ENCODE measurements at regions not wholly inside any gene's neighbourhood (a gene's known extent, or its start where the extent isn't known, plus 50 kb on each side); places are given as distances from the start of the nearest gene placed in this dataset.
"Not testable (repeated sequence)": the region's sequence is repeated elsewhere in the genome, so short reads cannot be mapped to it uniquely, and the experiment has no call there.

DNA sequence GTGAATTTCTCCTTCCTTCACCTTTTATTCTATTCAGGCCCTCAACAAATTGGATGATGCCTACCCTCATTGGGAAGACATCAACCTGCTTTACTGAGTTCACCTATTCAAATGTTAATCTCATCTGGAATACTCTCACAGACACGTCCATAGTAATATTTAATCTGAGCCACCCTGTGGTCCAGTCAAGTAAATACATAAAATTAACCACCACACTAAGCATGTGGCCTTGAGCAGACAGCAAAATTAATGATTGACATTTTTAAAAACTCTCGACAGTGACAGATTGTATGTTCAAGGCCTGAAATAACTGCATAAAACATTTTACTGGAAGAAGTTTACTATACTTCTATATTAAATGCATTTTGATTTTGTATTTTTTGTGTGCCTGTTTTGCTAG, 540.6 kb upstream of the GCFC2 start:
- no peak for DNase-seq

DNA sequence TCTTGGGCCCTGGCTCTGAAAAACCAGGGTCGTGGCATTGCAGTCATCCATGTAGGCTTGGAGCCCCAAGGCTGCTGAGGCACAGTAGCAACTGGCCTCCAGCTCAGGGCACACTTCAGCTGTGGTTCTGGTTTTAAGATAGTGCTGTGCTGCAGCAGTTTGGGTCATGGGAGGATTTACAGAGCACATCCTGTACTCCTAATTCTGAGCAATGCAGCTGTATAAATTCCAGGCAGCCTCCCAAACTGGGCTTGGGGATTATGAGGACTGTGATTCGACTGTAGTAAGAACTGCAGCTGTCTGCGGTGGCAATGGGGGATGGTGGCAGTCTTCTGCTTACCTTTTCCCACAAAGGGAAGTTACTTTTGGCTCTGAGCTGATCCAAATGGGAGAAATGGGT, 536.3 kb upstream of the GCFC2 start:
- DNase-seq = no peak

DNA sequence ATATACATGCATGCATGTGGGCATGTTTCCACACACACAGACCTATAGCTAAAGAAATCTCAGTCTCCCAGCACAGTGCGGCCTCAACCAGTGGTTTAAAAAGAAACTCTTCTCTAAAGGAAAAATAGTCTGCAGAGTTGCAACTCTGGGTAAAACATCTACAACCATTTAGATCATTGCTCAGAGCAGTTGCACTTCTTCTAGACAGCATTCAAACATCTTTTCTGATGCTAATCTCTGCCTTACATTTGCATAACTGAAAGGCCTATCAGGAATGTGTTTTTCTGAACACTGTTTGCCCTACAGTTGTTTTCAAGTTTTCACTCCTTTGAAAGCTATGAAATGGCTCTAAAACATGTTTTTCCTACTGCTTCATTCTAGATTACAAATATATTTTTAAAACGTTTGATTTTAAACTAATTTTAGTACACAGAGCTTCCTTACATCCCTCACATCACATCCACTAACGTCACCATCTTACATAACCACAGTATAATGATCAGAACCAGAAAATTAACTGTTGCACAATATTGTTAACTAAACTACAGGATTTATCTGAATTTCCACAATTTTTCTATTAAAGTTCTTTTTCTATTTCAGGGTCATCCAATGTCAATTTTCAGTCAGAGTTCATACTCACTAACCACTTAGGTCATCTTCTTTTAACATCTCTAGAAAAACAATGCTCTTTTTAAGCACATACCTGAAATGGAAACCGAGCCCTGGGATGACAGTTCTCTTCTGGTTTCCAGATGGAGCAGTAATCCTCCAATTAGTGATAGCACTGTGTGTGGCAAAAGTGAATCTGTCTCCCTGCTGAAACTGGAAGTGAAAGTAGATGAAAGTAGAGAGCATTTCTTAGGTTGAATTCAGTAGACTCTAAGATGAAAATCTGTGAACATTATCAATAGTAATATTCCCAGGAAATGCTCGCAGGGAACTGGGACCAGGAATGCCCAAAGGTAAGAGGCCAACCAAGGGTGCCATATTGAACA, 501.6 kb upstream of the GCFC2 start:
- DNase-seq = no peak

DNA sequence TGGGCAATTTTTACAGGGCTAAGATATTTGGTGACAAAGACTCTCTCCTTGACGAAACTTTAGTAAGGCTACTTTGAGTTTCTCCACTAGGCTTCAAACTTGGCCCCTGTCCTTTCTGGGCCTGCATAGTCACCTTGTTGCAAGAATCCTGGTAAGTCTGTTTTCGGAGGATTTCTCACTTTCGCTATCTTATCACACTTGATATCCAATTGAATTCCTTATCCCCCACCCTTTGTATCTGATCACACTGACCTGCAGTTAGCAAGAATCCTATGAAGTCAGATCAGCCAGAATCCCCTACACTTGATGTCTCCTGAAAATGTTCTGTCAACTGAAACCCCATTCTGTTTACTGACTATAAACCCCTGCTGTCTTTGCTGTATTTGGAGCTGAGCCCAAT, 499.8 kb upstream of the GCFC2 start:
- DNase-seq = no peak

DNA sequence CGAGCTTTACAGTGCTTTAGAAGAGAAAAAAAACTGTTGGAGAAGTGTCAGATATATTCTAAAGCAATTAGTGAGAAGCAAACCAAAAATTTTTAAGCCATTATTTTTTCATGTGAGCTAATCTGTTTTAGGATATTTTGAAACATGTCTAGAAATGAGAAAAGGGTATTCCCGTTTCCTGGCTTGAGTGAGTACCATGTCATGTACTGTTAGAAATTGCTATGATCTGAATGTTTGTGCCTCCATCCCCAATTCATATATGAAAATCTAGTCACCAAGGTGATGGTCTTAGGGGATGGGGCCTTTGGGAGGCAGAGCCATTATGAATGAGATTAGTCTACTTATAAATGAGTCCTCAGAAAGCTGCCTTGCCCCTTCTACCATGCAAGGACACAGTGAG, 493.3 kb upstream of the GCFC2 start:
- no peak for DNase-seq

DNA sequence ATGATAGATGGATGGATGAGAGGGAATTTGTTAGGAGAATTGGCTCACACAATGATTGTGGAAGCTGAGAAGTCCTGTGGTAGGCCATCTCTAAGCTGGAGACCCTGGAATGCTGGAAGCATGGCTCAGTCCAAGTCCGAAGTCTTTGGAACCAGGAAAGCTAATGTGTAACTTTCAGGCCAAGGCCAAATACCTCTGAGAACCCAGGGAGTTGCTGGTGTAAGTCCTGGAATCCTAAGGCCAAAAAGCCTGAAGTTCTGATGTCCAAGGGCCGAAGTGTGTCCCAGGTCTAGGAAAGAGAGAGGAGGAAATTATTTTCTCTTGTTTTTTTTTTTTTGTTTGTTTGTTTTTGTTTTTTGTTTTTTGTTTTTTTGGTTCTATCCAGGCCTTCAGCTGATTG, 492.2 kb upstream of the GCFC2 start:
- no peak for DNase-seq

DNA sequence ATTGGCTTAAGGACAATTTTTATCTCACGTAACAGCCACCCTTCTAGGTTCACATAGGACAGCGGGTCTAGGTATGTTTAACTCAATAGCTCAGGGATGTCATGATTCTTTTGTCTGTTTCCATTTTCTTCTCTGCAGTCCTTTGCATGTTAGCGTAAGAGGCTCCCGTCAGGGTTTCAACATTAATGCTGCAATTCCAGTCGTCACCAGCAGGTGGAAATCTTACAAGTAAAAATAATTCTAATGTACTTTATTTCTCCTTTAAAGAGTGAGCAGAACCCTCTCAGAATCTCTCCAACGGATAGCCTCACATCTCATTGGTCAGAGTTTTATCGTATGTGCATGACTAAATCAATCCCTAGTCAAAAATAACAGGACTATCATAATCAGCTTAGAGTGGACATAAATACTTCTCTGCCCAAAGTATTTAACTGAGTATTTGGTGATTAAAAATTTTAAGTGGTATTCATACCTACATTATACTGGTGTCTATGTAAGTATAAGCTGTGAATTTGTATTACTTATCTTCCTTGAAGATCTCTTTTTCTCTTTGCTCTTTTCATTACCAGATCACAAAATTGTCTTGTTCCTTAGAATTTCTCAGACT, 487.2 kb upstream of the GCFC2 start:
- DNase-seq = no peak

DNA sequence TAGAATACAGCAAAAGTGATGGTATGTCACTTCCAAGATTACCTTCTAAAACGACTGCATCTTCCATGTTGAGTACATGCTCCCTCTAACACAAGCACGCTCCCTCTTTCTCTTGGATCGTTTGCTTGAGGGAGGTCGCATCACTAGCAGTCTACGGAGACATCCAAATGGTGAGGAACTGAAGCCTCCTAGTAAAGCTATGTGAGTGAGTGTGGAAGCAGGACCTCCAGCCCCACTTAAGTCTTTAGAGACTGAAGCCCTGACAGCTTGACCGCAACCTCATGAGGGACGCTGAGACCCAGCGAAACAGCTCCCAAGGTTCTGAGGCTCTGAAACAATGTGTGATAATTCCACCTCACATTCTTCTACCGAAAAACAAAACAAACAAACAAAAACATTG, 486.7 kb upstream of the GCFC2 start:
- DNase-seq = no peak

DNA sequence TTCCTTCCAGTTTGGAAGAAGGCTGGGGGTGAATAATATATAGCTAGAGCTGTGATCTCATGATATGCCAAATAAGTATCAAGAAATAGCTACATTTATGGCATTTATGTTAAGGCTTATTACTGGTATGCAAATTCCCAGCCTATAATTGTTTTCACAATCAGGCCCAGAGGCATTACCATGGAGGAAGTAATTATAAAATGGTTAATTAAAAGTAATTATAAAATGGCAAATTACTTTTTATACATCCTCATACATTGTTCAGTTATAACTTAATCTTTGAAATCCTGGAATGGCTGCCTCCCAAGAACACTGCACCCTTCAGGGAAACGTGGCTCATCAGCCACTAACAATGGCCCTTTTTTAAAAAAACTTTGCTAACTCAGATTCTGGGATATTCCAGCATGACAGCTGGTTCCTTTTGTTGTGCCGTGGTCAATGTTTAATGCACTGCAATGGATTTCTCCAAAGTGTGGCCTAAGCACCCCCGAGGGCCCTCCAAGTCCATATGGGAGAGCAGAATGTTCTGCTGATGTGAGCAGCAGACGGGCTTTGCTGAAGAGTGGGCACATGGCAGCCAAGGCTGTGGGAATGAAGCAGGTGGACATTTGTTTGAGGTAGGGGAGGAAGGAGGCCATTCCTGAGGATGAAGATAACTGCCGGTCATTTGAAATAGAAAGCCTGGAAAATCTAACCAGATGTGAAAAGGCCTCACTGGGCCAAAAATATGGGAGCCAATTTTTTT, 483.5 kb upstream of the GCFC2 start:
- no peak for DNase-seq

DNA sequence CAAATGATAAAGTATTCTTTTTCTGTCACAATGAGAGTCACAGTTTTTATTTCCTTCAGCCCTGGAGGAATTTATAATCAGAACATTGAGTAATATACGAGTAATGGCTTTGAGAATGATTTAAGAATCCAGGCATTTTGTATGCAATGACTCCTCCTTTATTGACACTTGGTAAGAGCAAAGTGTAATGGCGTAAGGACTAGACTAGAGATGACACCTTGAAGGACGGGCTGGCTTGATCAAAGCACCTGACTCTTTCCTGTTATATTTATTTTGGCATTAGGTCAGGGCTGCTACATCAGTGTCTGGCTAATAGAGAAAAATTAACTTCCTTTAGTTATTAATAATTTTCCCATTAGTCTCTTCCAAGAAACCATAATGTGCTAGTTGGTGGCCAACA, 482.4 kb upstream of the GCFC2 start:
- DNase-seq = no peak

DNA sequence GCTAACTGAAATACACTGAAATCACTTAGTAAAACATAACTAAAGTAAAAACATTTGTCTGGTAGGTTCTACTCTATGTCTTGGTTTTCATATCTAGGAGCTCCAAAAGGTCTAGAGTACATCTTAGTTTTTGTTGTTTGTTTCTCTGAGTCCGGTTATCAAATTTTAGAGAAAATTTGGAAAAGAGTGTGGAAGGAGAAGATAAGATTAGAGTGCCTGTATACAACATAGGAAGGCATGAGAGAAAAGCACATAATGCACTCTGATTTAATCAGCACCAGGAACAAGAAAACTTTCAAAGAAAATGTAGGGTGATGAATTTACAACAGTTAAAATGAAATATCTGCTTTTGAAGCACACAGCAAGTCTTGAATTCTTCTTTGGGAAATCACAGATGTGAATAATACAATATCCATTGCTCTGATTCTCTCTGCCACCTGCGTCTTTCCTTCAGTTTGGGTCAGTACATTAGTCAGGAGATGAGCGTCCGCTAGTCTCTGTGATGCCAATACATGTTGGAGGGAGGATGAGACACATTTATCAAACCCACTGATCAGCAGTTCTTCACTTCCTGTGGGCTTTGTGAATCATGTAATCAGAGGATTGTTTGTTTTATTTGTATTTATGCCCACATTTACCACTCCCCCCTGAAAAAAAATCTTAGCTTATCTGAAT, 477.8 kb upstream of the GCFC2 start:
- DNase-seq = no peak

DNA sequence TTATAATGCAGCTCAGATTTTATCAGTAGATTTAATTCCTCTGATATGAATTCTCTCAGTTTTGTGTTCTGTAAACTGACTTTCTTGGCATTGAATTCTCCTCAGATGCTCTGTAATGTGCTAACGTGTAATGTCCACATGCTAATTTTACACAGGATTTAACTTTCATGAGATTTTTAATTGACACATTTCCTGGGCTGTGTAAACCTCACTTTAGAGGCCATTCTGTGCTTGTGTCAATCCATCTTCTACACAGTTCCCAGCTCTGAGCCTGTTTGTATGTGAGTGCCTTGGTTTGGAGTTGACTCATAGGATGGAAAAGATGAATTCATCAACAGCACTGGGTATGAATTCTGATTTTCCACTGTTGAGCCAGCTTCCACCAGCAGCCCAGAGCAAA, 476.7 kb upstream of the GCFC2 start:
- no peak for DNase-seq

DNA sequence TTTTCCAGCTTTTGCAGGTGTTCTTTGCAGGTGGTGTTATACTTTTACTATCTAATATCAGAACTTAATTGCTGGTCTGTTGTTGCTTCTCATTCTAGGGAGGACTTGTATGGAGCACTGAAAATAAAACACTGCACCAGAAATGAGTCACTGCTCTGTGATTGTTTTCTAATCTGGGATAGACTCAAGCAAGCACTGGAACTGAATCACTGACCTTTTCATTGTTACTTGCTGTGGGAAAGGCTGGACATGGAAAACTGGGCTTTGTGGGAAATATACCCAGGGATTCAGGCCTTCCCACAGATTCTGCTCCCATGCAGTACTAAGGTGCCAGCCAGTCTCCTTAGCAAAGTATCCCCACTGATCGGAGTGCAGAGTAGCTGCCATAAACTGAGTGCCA, 470.0 kb upstream of the GCFC2 start:
- no peak for DNase-seq

DNA sequence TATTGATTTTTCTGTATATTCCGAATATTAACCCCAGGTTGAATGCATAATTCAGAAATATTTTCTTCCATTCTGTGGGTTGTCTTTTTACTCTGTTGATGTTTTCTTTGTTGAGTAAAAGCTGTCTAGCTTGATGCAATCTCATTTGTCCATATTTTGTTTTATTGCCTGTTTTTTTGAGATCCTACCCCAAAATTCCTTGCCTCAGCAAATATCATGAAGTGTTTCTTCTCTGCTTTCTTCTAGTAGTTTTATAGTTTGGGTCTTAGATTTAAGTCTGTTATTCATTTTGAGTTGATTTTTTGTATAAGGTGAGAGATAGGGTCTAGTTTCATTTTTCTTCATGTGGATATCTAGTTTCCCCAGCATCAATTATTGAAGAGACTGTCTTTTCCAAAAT, 467.9 kb upstream of the GCFC2 start:
- no peak for DNase-seq

DNA sequence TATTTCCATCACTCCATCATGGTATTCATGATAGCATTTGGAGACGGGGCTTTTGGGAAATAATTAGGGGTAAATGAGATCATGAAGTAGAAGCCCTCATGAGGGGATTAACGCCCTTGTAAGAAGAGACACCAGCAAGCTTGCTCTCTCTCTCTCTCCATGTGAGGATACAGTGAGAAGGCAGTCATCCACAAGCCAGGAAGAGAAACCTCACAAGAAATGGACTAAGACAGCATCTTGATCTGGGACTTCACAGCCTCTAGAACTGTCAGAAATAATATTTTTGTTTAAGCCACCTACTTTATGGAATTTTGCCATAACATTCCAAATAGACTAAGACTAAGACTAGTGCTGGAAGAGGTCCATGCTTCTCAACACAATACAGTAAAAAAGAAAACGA, 464.6 kb upstream of the GCFC2 start:
- no peak for DNase-seq

DNA sequence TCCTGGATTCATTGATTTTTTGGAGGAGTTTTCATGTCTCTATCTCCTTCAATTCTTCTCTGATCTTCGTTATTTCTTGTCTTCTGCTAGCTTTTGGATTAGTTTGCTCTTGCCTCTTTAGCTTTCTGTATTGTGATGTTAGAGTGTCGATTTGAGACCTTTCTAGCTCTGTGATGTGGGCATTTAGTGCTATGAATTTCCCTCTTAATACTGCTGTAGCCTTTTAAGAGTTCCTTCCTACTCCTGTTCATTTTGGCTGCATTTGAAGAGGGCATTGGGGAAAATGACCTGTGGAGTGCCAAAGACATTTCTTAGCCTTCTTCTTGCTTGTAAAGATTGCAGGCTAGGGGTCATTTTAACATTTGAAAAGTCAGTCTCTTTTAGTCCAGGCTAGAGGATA, 463.8 kb upstream of the GCFC2 start:
- no peak for DNase-seq

DNA sequence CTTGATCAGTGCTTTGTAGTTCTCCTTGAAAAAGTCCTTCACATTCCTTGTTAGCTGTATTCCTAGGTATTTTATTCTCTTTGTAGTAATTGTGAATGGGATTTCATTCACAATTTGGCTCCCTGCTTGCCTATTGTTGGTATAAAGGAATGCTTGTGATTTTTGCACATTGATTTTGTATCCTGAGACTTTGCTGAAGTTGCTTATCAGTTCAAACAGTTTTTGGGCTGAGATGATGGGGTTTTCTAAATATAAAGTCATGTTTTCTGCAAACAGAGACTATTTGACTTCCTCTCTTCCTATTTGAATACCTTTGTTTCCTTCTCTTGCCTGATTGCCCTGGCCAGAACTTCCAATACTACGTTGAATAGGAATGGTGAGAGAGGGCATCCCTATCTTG, 462.5 kb upstream of the GCFC2 start:
- not testable (repeated sequence) for DNase-seq

DNA sequence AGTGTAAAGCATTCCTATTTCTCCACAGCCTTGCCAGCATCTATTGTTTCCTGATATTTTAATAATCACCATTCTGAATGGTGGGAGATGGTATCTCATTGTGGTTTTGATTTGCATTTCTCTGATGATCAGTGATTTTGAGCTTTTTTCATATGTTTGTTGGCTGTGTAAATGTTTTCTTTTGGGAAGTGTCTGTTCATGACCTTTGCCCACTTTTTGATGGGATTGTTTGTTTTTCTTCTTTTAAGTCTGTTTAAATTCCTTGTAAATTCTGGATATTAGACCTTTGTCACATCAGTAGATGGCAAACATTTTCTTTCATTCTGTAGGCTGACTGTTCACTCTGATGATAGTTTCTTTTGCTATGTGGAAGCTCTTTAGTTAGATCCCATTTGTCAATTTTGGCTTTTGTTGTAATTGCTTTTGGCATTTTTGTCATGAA, 461.5 kb upstream of the GCFC2 start:
- not testable (repeated sequence) for DNase-seq

DNA sequence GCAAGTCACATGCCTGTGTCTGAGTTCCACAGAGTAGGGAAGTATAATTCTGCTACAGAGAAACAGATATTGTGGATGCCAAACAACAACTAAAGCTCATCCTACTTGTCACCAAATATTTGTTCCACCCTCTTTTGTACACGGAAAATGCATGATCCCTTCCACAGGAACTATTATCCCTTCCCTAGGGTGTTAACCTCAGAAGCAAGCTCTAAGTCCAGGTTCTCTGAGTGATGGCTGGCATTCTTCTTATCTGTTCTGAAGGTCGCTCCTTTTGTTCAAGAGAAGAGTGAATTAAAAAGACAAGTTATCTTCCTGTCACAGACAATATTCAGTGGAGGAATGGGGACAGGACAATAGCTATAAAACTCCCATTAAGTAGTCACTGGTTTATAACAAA, 460.1 kb upstream of the GCFC2 start:
- DNase-seq = no peak

DNA sequence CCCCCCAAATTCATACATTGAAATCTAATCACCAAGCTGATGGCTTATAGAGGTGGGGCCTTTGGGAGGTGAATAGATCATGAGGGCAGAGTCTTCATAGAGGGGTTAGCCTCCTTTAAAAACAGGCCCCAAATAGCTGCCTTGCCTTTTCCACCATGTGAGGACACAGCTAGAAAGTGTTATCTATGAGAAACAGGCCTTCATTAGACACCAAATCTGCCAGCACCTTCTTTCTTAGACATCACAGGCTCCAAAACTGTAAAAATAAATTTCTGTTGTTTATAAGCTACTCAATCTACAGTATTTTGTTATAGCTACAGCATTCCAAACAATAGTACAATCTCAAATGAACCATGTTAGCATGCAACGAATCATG, 459.3 kb upstream of the GCFC2 start:
- DNase-seq = no peak

DNA sequence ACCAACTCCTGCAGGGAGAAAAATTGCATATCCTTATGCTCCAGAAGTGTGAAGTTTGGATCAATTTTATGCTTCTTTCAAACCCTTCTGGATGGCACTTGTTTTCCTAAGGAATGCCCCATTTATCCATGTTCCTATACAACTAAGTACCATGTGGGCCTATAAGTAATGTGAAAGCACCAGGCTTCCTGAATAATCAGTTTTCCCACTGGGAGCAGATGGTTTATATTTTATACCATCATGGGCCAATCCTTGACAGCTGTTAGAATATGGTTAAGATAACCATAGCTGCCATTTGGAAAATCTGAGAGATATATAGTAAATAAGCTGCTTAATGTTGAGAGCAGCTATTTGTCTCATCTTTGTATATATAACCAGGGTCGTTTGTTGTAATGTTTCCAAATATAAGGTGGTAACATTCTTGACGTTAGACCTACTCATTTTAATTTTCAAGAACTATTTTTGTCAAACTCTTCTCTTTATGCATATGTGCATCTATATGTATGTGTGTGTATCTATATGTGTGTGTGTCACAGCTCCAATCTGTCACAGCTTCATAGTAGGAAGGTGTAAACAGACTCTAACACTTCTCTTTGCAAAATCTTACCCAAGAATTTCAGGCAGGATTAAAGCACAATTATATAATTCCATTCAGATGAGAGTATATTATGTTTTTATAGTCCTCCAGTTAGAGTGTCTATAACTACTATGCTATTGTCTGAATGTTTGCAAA, 458.7 kb upstream of the GCFC2 start:
- no peak for DNase-seq

DNA sequence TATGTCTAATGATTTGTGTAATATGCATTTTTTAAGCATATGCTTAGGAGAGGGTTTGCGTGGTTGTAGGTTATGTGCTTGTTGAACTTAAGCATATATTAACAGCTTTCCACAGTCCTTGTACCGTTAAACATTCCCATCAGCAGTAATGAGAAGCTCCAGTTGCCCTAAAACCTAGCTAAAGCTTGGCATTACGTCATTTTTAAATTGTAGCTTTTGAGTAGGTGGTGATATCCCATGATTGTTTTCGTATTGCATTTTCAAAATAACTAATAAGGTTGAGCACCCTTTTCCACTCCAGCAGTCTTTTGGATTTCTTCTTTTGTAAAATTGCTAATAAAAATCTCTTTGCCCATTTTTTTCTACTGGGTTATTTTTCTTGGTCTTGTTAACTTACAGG, 453.1 kb upstream of the GCFC2 start:
- no peak for DNase-seq

DNA sequence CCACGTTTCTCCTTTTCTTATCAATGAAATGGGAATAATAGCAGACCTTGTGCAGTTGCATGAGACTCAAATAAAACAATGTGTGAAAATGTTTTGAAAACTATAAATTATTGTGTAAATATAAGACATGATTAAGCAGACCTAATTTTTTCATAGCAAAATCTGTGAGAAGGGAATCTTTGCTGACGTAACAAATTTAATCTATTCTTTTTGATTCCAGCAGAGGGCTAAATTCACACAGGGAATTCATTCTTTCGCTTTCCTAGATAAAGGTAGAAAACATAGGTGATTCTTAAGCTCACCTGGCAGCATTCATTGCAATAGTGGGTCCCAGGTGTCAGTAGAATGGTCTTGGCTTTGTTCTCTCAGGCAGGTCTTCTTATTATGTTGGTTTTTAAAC, 450.0 kb upstream of the GCFC2 start:
- no peak for DNase-seq
